ENCODE measurements at regions not wholly inside any gene's neighbourhood (a gene's known extent, or its start where the extent isn't known, plus 50 kb on each side); places are given as distances from the start of the nearest gene placed in this dataset.
"Not testable (repeated sequence)": the region's sequence is repeated elsewhere in the genome, so short reads cannot be mapped to it uniquely, and the experiment has no call there.

DNA sequence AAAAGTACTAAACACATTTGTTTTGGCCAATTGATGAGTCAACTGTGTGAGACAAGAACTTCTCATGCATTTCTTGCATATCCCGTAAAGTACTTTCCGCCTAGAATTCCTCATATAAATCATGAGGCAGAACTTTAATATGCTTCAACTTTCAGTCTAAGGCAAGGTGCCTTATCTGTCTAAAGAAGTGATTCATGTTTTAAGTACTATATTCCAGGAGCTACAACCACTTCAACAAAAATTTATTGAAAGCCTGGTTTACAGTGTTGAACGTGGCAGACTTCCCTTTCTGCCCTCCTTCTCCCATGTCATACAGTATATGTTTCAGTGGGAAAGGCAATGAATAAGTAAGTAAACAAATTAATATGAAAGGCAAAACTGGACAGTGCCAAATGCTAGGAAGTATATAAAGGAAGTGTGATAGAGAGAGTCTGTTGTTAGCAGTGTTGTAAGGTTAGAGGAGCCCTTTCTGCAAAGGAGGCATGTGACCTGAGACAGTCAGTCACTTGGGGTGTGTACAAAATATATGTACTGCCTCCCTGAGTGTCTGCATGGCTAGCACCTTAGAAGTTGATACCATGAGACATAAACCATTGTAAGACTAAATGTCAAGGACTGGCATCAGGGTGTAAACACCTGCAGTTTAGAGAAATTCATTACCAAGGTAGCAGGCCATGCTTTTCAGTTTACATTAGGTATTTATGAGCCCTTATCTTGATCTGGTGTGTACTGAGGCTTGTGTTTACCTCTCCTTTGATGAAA lies 362.2 kb downstream of the SRGAP2C start:
- TF ChIP-seq, protein P1, sequence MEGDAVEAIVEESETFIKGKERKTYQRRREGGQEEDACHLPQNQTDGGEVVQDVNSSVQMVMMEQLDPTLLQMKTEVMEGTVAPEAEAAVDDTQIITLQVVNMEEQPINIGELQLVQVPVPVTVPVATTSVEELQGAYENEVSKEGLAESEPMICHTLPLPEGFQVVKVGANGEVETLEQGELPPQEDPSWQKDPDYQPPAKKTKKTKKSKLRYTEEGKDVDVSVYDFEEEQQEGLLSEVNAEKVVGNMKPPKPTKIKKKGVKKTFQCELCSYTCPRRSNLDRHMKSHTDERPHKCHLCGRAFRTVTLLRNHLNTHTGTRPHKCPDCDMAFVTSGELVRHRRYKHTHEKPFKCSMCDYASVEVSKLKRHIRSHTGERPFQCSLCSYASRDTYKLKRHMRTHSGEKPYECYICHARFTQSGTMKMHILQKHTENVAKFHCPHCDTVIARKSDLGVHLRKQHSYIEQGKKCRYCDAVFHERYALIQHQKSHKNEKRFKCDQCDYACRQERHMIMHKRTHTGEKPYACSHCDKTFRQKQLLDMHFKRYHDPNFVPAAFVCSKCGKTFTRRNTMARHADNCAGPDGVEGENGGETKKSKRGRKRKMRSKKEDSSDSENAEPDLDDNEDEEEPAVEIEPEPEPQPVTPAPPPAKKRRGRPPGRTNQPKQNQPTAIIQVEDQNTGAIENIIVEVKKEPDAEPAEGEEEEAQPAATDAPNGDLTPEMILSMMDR (conservative IDR thresholded peaks at IDR 0.05; ENCODE audit: low read depth, low read length): no peak
- no peak for TF ChIP-seq EZH2 (IDR thresholded peaks at IDR 0.05; ENCODE audit: borderline replicate concordance, low read depth, low read length, poor library complexity, severe bottlenecking)
- intact Hi-C loops (cut with micrococcal nuclease; ENCODE audit: unreplicated experiment): no loop called here
- POLR2A ChIA-PET (ENCODE audit: low non-redundant PET): no interaction called here
- Histone ChIP-seq H3K27me3 (replicated peaks; ENCODE audit: insufficient read depth, low read depth, low read length, poor library complexity) (no peaks in the 10 kb centered on the region), H3K4me1 (ENCODE audit: insufficient read depth, low read length, poor library complexity, severe bottlenecking) (no peaks in the 10 kb centered on the region), H3K9me3 (ENCODE audit: low read depth, low read length, poor library complexity, severe bottlenecking) (no peaks in the 10 kb centered on the region), H3K36me3 (ENCODE audit: insufficient read depth, low read length, poor library complexity, severe bottlenecking) (no peaks in the 10 kb centered on the region), H3K27ac (ENCODE audit: low read depth, low read length, poor library complexity, severe bottlenecking) (no peak overlapping the region), H3K4me3 (ENCODE audit: low read depth, low read length, poor library complexity, severe bottlenecking) (no peak overlapping the region)
- CTCF ChIA-PET: no interaction called here
- DNase-seq (ENCODE audit: low spot score): no peak
- BruUV-seq (replicated peaks): no TSS peak

DNA sequence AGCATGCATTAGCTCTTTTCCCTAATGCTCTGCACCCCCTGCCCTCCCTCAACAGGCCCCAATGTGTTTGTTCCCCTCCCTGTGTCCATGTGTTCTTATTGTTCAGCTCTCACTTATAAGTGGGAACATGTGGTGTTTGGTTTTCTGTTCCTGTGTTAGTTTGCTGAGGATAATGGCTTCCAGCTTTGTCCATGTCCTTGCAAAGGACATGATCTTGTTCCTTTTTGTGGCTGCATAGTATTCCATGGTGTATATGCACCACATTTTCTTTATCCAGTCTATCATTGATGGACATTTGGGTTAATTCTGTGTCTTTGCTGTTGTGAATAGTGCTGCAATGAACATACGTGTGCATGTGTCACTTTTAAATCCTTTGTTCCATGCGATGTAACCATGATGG lies 363.0 kb downstream of the SRGAP2C start:
- BruUV-seq (replicated peaks); CTCF ChIA-PET; H3K27ac ChIP-seq (ENCODE audit: low read depth, low read length, poor library complexity, severe bottlenecking); DNase-seq (ENCODE audit: low spot score); H3K27me3 ChIP-seq (replicated peaks; ENCODE audit: insufficient read depth, low read depth, low read length, poor library complexity); H3K36me3 ChIP-seq (ENCODE audit: insufficient read depth, low read length, poor library complexity, severe bottlenecking); H3K4me1 ChIP-seq (ENCODE audit: insufficient read depth, low read length, poor library complexity, severe bottlenecking); H3K9me3 ChIP-seq (ENCODE audit: low read depth, low read length, poor library complexity, severe bottlenecking); intact Hi-C loops (cut with micrococcal nuclease; ENCODE audit: unreplicated experiment); H3K4me3 ChIP-seq (ENCODE audit: low read depth, low read length, poor library complexity, severe bottlenecking); POLR2A ChIA-PET (ENCODE audit: low non-redundant PET): not testable (repeated sequence)

DNA sequence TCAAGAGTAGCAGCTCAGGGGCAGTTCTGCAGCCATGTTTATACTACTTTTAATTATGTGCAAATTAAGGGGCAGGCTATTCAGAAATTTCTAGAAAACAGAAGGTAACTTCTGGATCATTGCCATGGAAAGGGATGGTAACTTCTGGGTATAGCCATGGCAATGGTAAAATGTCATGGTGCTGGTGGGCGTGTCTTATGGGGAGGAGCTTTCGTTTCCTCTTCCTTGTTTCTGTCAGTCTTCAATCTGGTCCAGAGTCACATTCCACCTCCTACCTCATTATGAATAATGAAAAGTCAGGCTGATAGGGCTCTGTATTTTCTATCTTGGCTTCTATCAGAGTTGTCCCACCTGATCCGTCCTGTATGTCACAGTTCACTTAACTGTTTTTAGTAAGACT lies 366.0 kb downstream of the SRGAP2C start:
- H3K27ac ChIP-seq (ENCODE audit: low read depth, low read length, poor library complexity, severe bottlenecking); CTCF ChIA-PET; BruUV-seq (replicated peaks); POLR2A ChIA-PET (ENCODE audit: low non-redundant PET); H3K27me3 ChIP-seq (replicated peaks; ENCODE audit: insufficient read depth, low read depth, low read length, poor library complexity); H3K36me3 ChIP-seq (ENCODE audit: insufficient read depth, low read length, poor library complexity, severe bottlenecking); H3K4me3 ChIP-seq (ENCODE audit: low read depth, low read length, poor library complexity, severe bottlenecking); H3K9me3 ChIP-seq (ENCODE audit: low read depth, low read length, poor library complexity, severe bottlenecking); DNase-seq (ENCODE audit: low spot score); H3K4me1 ChIP-seq (ENCODE audit: insufficient read depth, low read length, poor library complexity, severe bottlenecking): not testable (repeated sequence)
- intact Hi-C loops (cut with micrococcal nuclease; ENCODE audit: unreplicated experiment): loop anchor here (10.0 kb wide), 1 partner anchor 56 kb away; no protein-coding TSS in a partner anchor

DNA sequence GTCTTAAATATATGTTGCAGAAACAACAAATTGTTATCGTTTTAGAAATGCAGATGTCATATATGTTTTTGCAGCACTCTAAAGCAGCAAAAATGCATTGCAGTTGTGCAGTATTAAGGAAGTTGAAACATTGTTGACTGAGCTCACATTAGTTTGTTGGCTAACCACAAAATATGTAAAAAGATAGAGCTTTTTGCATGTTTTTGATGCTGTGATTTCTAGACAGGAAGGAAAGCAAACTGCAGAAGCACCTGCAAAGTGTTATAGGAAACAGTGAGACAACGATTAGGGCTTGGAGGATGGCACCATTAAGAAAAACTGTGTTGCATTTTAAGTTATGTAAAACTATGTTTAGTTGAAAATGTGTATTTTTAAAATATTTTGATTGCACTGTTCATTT lies 366.7 kb downstream of the SRGAP2C start:
- CTCF ChIA-PET; H3K4me3 ChIP-seq (ENCODE audit: low read depth, low read length, poor library complexity, severe bottlenecking); H3K9me3 ChIP-seq (ENCODE audit: low read depth, low read length, poor library complexity, severe bottlenecking); BruUV-seq (replicated peaks); DNase-seq (ENCODE audit: low spot score); POLR2A ChIA-PET (ENCODE audit: low non-redundant PET); H3K27me3 ChIP-seq (replicated peaks; ENCODE audit: insufficient read depth, low read depth, low read length, poor library complexity); H3K4me1 ChIP-seq (ENCODE audit: insufficient read depth, low read length, poor library complexity, severe bottlenecking); H3K27ac ChIP-seq (ENCODE audit: low read depth, low read length, poor library complexity, severe bottlenecking); H3K36me3 ChIP-seq (ENCODE audit: insufficient read depth, low read length, poor library complexity, severe bottlenecking): not testable (repeated sequence)
- intact Hi-C loops (cut with micrococcal nuclease; ENCODE audit: unreplicated experiment): loop anchor here (10.0 kb wide), 1 partner anchor 57 kb away; no protein-coding TSS in a partner anchor

DNA sequence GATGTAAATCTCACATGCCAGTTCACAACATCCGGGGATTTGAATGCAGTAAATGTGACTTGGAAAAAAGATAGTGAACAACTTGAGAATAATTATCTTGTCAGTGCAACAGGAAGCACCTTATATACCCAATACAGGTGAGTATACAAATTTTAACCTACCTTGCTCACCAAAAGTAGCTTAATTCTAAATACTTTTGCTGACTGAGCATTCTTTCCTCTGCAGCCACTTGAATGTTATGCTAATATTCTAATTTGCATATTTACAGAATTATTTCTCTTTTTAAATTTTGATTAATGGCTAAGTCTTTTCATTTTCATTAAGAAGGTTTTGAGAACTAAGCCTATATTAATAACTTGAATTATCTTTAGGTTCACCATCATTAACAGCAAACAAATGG lies 371.8 kb downstream of the SRGAP2C start:
- POLR2A ChIA-PET (ENCODE audit: low non-redundant PET); DNase-seq (ENCODE audit: low spot score); BruUV-seq (replicated peaks); H3K27me3 ChIP-seq (replicated peaks; ENCODE audit: insufficient read depth, low read depth, low read length, poor library complexity); H3K36me3 ChIP-seq (ENCODE audit: insufficient read depth, low read length, poor library complexity, severe bottlenecking); H3K9me3 ChIP-seq (ENCODE audit: low read depth, low read length, poor library complexity, severe bottlenecking); CTCF ChIA-PET; H3K4me3 ChIP-seq (ENCODE audit: low read depth, low read length, poor library complexity, severe bottlenecking); H3K27ac ChIP-seq (ENCODE audit: low read depth, low read length, poor library complexity, severe bottlenecking): not testable (repeated sequence)
- peaks cover 12% of the 10 kb centered on the region for H3K4me1 ChIP-seq (ENCODE audit: insufficient read depth, low read length, poor library complexity, severe bottlenecking)
- intact Hi-C loops (cut with micrococcal nuclease; ENCODE audit: unreplicated experiment): loop anchor here (5.0 to 10.0 kb wide), 2 partner anchors 62 to 84 kb away; no protein-coding TSS in a partner anchor

DNA sequence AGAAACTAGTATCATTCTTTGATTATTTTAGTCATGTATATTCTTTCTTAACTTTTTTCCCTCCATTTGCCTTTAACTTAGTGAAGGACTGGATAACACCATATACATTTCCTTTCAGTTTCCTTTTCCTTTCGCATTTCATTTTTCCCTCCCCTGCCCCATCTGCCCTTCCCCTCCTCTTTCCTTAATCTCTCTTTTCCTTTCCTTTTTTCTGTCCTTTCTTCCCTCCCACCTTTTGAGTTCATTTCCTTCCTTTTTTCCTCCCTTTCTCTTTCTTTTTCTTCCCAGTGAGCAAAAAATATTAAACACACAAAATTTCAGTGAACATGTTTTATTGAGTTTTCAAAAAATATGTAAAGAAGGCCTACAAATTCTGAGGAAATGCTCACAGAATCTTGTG lies 373.3 kb downstream of the SRGAP2C start:
- POLR2A ChIA-PET (ENCODE audit: low non-redundant PET); CTCF ChIA-PET: not testable (repeated sequence)
- peak overlapping the region; percentile 61 for H3K27ac ChIP-seq (ENCODE audit: low read depth, low read length, poor library complexity, severe bottlenecking)

More for the DNA sequence above, 373.3 kb downstream of the SRGAP2C start:
- not testable (repeated sequence) for H3K9me3 ChIP-seq (ENCODE audit: low read depth, low read length, poor library complexity, severe bottlenecking); DNase-seq (ENCODE audit: low spot score); BruUV-seq (replicated peaks); H3K27me3 ChIP-seq (replicated peaks; ENCODE audit: insufficient read depth, low read depth, low read length, poor library complexity); H3K36me3 ChIP-seq (ENCODE audit: insufficient read depth, low read length, poor library complexity, severe bottlenecking); H3K4me3 ChIP-seq (ENCODE audit: low read depth, low read length, poor library complexity, severe bottlenecking)
- intact Hi-C loops (cut with micrococcal nuclease; ENCODE audit: unreplicated experiment): loop anchor here (5.0 to 10.0 kb wide), 2 partner anchors 63 to 86 kb away; no protein-coding TSS in a partner anchor
- H3K4me1 ChIP-seq (ENCODE audit: insufficient read depth, low read length, poor library complexity, severe bottlenecking): peaks cover 12% of the 10 kb centered on the region
